ENCODE measurements at regions not wholly inside any gene's neighbourhood (a gene's known extent, or its start where the extent isn't known, plus 50 kb on each side); places are given as distances from the start of the nearest gene placed in this dataset.
A peak's percentile ranks its signal among the peaks of the same experiment; 100 is the strongest.

- no peak for DNase-seq (ENCODE audit: low read depth)
Observed at GRCh38 chr6:139919107-139920026, 544.9 kb upstream of the CITED2 start.

GRCh38 chr6:139917951-139918630 lies 543.6 kb upstream of the CITED2 start:
- no peak for DNase-seq (ENCODE audit: low read depth)

GRCh38 chr6:139914910-139915309 lies 540.5 kb upstream of the CITED2 start:
- DNase-seq (ENCODE audit: low read depth) = no peak

- no peak for DNase-seq (ENCODE audit: low read depth)
Observed at GRCh38 chr6:139912735-139913400, 538.4 kb upstream of the CITED2 start.

- DNase-seq (ENCODE audit: low read depth) = no peak
Observed at GRCh38 chr6:139909992-139910391, 535.5 kb upstream of the CITED2 start.

- DNase-seq (ENCODE audit: low read depth) = peak; percentile 51
Observed at GRCh38 chr6:139905404-139906052, 531.1 kb upstream of the CITED2 start.

GRCh38 chr6:139904568-139904967 lies 530.1 kb upstream of the CITED2 start:
- DNase-seq (ENCODE audit: low read depth) = no peak

- DNase-seq (ENCODE audit: low read depth) = no peak
Observed at GRCh38 chr6:139904158-139904533, 529.7 kb upstream of the CITED2 start.

- no peak for DNase-seq (ENCODE audit: low read depth)
Observed at GRCh38 chr6:139903411-139904157, 529.1 kb upstream of the CITED2 start.

- no peak for DNase-seq (ENCODE audit: low read depth)
Observed at GRCh38 chr6:139895205-139895793, 520.9 kb upstream of the CITED2 start.

GRCh38 chr6:139894271-139894670 lies 519.8 kb upstream of the CITED2 start:
- DNase-seq (ENCODE audit: low read depth) = no peak

- DNase-seq (ENCODE audit: low read depth) = no peak
Observed at GRCh38 chr6:139891471-139891870, 517.0 kb upstream of the CITED2 start.

GRCh38 chr6:139888681-139889122 lies 514.3 kb upstream of the CITED2 start:
- DNase-seq (ENCODE audit: low read depth) = no peak

- no peak for DNase-seq (ENCODE audit: low read depth)
Observed at GRCh38 chr6:139887275-139887674, 512.8 kb upstream of the CITED2 start.

- no peak for DNase-seq (ENCODE audit: low read depth)
Observed at GRCh38 chr6:139886396-139886795, 511.9 kb upstream of the CITED2 start.

GRCh38 chr6:139885909-139886308 lies 511.5 kb upstream of the CITED2 start:
- DNase-seq (ENCODE audit: low read depth) = no peak

GRCh38 chr6:139883776-139884175 lies 509.3 kb upstream of the CITED2 start:
- DNase-seq (ENCODE audit: low read depth) = peak; percentile 17

GRCh38 chr6:139882977-139883728 lies 508.7 kb upstream of the CITED2 start:
- peak; percentile 65 for DNase-seq (ENCODE audit: low read depth)

GRCh38 chr6:139882234-139882633 lies 507.8 kb upstream of the CITED2 start:
- DNase-seq (ENCODE audit: low read depth) = peak; percentile 54

All from myocyte (in vitro differentiated cells).